ENCODE measurements at regions not wholly inside any gene's neighbourhood (a gene's known extent, or its start where the extent isn't known, plus 50 kb on each side); places are given as distances from the start of the nearest gene placed in this dataset.

DNA sequence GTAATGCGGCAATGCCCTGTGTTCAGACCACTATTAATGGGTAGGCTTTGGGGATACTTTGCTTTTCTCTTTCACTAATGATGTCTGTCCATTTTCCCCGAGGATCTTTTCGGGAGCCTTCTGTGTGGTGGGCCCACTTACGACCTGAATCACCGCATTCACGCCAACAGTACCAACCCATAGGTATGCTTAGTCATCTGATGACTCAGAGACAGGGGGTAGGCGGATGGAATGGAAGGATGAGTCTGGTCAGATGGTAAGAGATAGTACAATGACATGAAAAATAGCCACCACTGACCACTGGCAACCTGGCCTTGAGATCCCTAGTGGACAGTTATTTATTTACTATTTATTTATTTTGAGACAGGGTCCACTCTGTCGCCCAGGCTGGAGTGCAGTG lies 76.0 kb upstream of the DHRSX start:
- no peak for TF ChIP-seq MXI1 (conservative IDR thresholded peaks at IDR 0.05; ENCODE audit: poor library complexity, severe bottlenecking)
- TF ChIP-seq, protein P1, sequence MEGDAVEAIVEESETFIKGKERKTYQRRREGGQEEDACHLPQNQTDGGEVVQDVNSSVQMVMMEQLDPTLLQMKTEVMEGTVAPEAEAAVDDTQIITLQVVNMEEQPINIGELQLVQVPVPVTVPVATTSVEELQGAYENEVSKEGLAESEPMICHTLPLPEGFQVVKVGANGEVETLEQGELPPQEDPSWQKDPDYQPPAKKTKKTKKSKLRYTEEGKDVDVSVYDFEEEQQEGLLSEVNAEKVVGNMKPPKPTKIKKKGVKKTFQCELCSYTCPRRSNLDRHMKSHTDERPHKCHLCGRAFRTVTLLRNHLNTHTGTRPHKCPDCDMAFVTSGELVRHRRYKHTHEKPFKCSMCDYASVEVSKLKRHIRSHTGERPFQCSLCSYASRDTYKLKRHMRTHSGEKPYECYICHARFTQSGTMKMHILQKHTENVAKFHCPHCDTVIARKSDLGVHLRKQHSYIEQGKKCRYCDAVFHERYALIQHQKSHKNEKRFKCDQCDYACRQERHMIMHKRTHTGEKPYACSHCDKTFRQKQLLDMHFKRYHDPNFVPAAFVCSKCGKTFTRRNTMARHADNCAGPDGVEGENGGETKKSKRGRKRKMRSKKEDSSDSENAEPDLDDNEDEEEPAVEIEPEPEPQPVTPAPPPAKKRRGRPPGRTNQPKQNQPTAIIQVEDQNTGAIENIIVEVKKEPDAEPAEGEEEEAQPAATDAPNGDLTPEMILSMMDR (IDR thresholded peaks at IDR 0.05; ENCODE audit: poor library complexity, severe bottlenecking) = no peak
